ENCODE measurements at regions not wholly inside any gene's neighbourhood (a gene's known extent, or its start where the extent isn't known, plus 50 kb on each side); places are given as distances from the start of the nearest gene placed in this dataset.
"Not testable (repeated sequence)": the region's sequence is repeated elsewhere in the genome, so short reads cannot be mapped to it uniquely, and the experiment has no call there.

DNA sequence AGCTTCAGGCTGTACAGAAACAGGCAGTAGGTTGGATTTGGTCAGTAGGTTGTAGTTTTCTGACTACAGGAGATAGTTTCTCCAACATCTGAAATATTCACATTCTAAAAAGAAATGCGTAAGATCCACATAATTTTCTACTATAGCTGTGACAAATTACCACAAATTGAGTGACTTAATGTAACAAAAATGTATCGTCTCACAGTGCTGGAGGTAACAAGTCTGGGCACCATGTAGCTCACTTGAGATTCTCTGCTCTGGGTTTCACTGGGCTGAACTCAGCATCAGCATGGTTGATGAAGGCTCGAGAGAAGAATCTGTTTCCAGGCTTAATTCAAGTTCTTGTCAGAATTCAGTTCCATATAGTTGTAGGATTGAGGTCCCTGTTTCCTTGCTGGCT, 350.9 kb upstream of the CCDC179 start:
- H3K27ac Mint-ChIP-seq: no peak overlapping the region
- H3K36me3 Mint-ChIP-seq (ENCODE audit: low read depth): no peaks in the 10 kb centered on the region
- no peaks in the 10 kb centered on the region for H3K9me3 Mint-ChIP-seq
- no peaks in the 10 kb centered on the region for H3K4me1 Mint-ChIP-seq
- no peak for DNase-seq
- no peak overlapping the region for H3K4me3 Mint-ChIP-seq
- intact Hi-C loops (cut with micrococcal nuclease): no loop called here
- H3K27me3 Mint-ChIP-seq: no peaks in the 10 kb centered on the region

DNA sequence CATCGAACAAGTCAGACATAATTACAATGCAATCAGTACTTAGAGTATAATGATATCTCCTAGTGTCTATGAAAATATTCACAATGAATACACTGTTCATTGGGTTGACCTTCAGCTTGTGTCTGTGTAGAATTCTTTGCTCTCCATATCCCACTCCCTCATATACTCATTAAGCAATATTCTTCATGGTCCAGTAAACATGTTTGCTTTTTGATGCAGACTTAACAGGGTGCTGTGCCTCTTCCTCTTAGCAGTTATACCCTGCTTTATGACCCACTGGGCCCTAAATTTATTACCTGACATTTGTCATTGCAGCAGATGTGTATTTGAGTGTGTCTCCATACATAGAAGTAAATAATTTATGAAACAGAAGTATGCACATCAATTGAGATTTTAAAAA, 352.5 kb upstream of the CCDC179 start:
- intact Hi-C loops (cut with micrococcal nuclease): no loop called here
- H3K36me3 Mint-ChIP-seq (ENCODE audit: low read depth): no peaks in the 10 kb centered on the region
- no peak overlapping the region for H3K27ac Mint-ChIP-seq
- H3K27me3 Mint-ChIP-seq: no peaks in the 10 kb centered on the region
- H3K9me3 Mint-ChIP-seq: no peaks in the 10 kb centered on the region
- no peak for DNase-seq
- H3K4me1 Mint-ChIP-seq: no peaks in the 10 kb centered on the region
- H3K4me3 Mint-ChIP-seq: no peak overlapping the region

DNA sequence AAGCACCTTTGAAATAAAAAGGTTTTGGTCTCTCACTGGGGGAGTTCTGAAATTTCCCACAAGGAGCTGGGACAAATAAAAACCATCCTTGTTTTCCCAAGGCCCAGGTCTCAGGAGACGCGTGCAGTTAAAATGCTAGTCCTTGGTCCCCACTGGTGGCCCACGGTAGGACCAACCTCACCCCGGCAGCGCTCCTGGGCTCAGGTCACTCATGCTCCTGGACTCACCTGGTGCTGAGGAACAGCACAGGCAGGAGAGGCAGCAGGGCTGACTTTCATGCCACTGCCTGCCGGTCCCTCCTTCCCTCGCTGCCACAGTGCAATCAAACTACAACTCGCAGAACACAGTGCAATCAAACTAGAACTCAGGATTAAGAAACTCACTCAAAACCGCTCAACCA, 356.8 kb upstream of the CCDC179 start:
- Mint-ChIP-seq H3K9me3 (no peaks in the 10 kb centered on the region), H3K36me3 (ENCODE audit: low read depth) (no peaks in the 10 kb centered on the region), H3K27ac (no peak overlapping the region), H3K4me1 (no peaks in the 10 kb centered on the region), H3K27me3 (no peaks in the 10 kb centered on the region), H3K4me3 (no peak overlapping the region)
- intact Hi-C loops (cut with micrococcal nuclease): no loop called here
- no peak for DNase-seq

DNA sequence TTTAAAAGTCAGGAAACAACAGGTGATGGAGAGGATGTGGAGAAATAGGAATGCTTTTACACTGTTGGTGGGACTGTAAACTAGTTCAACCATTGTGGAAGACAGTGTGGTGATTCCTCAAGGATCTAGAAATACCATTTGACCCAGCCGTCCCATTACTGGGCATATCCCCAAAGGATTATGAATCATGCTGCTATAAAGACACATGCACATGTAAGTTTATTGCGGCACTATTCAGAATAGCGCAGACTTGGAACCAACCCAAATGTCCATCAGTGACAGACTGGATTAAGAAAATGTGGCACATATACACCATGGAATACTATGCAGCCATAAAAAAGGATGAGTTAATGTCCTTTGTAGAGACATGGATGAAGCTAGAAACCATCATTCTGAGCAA, 359.8 kb upstream of the CCDC179 start:
- H3K36me3 Mint-ChIP-seq (ENCODE audit: low read depth); H3K4me3 Mint-ChIP-seq; intact Hi-C loops (cut with micrococcal nuclease); H3K27me3 Mint-ChIP-seq; DNase-seq; H3K4me1 Mint-ChIP-seq; H3K27ac Mint-ChIP-seq; H3K9me3 Mint-ChIP-seq: not testable (repeated sequence)

GRCh38 chr11:23221366-23221765, 361.1 kb upstream of the CCDC179 start:
- no peaks in the 10 kb centered on the region for H3K27me3 Mint-ChIP-seq
- H3K36me3 Mint-ChIP-seq (ENCODE audit: low read depth): no peaks in the 10 kb centered on the region
- no peaks in the 10 kb centered on the region for H3K4me1 Mint-ChIP-seq
- H3K4me3 Mint-ChIP-seq: no peak overlapping the region
- intact Hi-C loops (cut with micrococcal nuclease): no loop called here
- DNase-seq: no peak
- H3K27ac Mint-ChIP-seq: no peak overlapping the region
- peaks cover 4% of the 10 kb centered on the region for H3K9me3 Mint-ChIP-seq

DNA sequence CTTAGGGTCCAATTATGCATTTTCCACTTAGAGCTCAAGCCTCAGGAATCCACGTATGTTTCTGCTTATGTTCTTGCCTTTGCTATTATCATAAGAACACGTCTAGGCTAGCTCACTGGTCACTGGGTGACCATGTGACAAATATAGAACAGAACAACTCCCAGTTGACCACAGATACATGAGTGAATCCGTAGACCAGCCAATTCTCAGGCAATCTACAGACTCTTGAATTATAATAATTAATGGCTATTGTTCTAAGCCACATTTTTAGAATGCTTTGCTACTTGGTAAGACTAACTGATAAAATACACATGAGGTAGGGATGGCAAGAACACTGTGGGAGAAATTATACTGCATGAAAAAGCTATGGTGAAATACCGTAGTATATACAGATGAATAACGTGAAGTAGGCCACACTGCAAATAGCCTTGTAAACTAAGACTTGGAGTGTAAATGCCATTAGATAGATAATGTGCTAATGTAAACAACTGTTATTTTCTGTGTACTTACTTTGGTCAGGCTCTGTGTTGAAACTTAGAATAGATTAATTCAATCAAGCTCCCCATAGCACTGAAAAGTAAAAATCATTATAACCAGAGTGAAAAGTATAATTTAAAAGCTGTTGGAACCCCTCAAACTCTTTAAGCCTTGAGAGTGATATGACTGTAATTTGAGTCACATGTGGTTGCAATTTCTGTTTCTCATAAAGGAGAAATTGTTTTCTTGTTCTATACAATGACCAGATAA, 366.2 kb upstream of the CCDC179 start:
- no peak for DNase-seq
- H3K27me3 Mint-ChIP-seq: no peaks in the 10 kb centered on the region
- intact Hi-C loops (cut with micrococcal nuclease): no loop called here
- H3K4me1 Mint-ChIP-seq: no peaks in the 10 kb centered on the region
- no peak overlapping the region for H3K27ac Mint-ChIP-seq
- H3K4me3 Mint-ChIP-seq: no peak overlapping the region
- peaks cover 4% of the 10 kb centered on the region for H3K9me3 Mint-ChIP-seq
- H3K36me3 Mint-ChIP-seq (ENCODE audit: low read depth): no peaks in the 10 kb centered on the region

- Mint-ChIP-seq H3K27me3 (no peaks in the 10 kb centered on the region), H3K36me3 (ENCODE audit: low read depth) (no peaks in the 10 kb centered on the region), H3K4me1 (no peaks in the 10 kb centered on the region), H3K9me3 (peaks cover 4% of the 10 kb centered on the region), H3K4me3 (no peak overlapping the region), H3K27ac (no peak overlapping the region)
- no peak for DNase-seq
- intact Hi-C loops (cut with micrococcal nuclease): no loop called here
Observed at GRCh38 chr11:23227078-23227445, 366.8 kb upstream of the CCDC179 start.

DNA sequence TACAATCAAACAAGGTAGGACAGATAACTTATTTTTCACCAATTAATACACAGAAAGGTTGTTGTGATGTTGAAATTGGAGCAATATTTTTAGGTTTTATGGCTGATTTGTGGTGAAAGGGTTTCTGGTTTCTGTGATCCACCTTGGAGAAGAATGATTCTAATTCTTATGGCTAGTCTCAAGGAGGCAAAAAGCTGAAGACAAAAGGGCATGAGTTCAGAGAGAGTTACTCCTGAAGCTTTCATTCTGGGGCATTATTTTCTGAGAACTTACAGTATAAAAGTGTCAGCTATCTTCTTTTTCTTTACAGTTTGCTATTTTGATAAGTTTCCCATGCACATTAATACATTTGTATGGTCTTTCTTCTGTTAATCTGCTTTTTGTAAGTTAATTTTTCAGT, 372.4 kb upstream of the CCDC179 start:
- intact Hi-C loops (cut with micrococcal nuclease): no loop called here
- DNase-seq: no peak
- Mint-ChIP-seq H3K27me3 (no peaks in the 10 kb centered on the region), H3K4me1 (no peaks in the 10 kb centered on the region), H3K27ac (no peak overlapping the region), H3K4me3 (no peak overlapping the region), H3K9me3 (peaks cover 4% of the 10 kb centered on the region), H3K36me3 (ENCODE audit: low read depth) (no peaks in the 10 kb centered on the region)

DNA sequence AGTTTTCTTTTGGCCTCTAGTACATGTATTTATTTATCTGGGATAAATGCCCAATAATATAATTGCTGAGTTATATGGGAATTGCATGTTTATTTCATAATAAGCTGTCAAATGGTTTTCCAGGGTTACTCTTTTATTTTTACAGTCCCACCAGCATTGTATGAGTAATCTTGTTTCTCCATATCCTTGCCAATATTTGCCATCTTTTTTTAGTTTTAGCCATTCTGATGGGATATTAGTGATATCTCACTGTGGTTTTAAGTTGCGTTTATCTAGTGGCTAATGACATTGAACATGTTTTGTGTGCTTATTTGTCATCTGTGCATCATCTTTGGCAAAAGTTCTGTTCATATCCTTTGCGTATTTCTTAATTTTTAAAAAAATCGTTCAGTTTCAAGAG, 372.8 kb upstream of the CCDC179 start:
- H3K9me3 Mint-ChIP-seq: peaks cover 4% of the 10 kb centered on the region
- DNase-seq: no peak
- H3K4me1 Mint-ChIP-seq: no peaks in the 10 kb centered on the region
- no peaks in the 10 kb centered on the region for H3K27me3 Mint-ChIP-seq
- intact Hi-C loops (cut with micrococcal nuclease): no loop called here
- H3K4me3 Mint-ChIP-seq: no peak overlapping the region
- H3K27ac Mint-ChIP-seq: no peak overlapping the region
- H3K36me3 Mint-ChIP-seq (ENCODE audit: low read depth): no peaks in the 10 kb centered on the region

DNA sequence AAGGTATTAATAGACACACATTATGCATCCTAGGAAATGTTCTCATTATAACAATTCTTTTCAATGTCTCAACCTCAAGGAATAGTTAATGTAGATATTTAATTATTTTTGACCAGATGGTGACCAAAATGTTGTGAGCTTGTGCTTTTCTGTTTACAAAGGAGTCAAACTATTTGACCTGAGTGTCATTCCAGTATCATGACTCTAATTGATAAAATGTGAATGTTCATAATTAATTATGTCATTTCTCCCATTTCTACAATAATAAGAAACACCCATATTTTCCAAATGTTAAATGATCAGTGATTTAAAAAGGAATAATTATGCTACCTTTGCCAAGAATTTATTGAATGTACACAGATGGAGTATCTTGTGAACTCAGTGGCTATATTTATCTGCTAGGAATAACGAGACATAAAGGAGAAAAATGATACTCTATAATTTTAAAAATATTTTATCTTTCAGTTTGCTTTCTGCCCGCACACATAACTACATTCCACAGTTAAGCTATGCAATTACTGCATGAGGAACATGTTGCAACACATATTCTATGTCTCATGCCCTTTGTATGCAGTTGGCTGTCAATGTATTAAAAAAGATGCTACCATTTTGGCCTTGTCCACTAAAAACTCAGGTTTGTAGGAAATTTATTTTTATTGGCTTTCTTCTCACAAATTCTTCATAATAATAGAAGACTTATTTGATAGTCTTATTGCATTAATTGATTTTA, 376.7 kb upstream of the CCDC179 start:
- H3K36me3 Mint-ChIP-seq (ENCODE audit: low read depth): no peaks in the 10 kb centered on the region
- no peak overlapping the region for H3K27ac Mint-ChIP-seq
- peaks cover 4% of the 10 kb centered on the region for H3K9me3 Mint-ChIP-seq
- H3K27me3 Mint-ChIP-seq: no peaks in the 10 kb centered on the region
- H3K4me1 Mint-ChIP-seq: no peaks in the 10 kb centered on the region
- DNase-seq: no peak
- intact Hi-C loops (cut with micrococcal nuclease): no loop called here
- H3K4me3 Mint-ChIP-seq: no peak overlapping the region

DNA sequence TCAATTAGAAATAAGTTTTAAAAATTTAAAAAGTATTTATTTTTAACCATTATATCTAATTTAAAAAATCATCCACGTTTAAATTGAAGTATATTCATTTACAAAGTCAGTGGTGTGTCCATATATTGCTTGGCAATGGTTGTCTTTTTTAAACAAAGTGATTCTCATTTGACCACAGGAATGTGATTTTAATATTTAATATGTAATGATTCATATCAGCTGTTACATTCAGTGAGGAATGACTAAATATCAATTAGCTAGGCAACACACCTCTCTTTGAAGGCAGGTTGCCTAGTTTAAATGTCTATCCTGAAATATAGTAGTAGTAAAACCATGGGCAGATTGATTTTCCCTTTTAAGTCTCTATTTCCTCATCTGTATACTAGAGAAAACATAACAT, 392.2 kb upstream of the CCDC179 start:
- no peak for DNase-seq
- Mint-ChIP-seq H3K9me3 (no peaks in the 10 kb centered on the region), H3K27me3 (no peaks in the 10 kb centered on the region), H3K36me3 (ENCODE audit: low read depth) (no peaks in the 10 kb centered on the region), H3K4me3 (no peak overlapping the region), H3K27ac (no peak overlapping the region), H3K4me1 (no peaks in the 10 kb centered on the region)
- intact Hi-C loops (cut with micrococcal nuclease): no loop called here

DNA sequence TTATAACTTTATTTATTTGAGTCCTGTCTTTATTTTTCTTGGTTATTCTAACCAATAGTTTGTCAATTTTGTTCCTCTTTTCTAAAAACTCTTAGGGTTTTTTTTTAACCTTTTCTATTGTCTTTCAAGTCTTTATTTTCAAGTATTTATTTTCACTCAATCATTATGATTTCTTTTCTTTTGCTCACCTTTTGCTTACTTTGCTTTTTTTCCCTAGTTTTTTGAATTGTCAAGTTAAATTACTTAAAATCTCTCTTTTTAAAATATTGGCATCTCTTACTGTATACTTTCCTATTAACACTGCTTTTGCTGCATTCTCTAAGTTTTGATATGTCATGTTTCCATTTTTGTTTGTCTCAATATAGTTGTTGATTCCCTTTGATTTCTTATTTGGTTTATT, 396.8 kb upstream of the CCDC179 start:
- H3K4me3 Mint-ChIP-seq: no peak overlapping the region
- H3K4me1 Mint-ChIP-seq: no peaks in the 10 kb centered on the region
- no peak for DNase-seq
- H3K36me3 Mint-ChIP-seq (ENCODE audit: low read depth): no peaks in the 10 kb centered on the region
- intact Hi-C loops (cut with micrococcal nuclease): no loop called here
- H3K27me3 Mint-ChIP-seq: no peaks in the 10 kb centered on the region
- no peak overlapping the region for H3K27ac Mint-ChIP-seq
- no peaks in the 10 kb centered on the region for H3K9me3 Mint-ChIP-seq

DNA sequence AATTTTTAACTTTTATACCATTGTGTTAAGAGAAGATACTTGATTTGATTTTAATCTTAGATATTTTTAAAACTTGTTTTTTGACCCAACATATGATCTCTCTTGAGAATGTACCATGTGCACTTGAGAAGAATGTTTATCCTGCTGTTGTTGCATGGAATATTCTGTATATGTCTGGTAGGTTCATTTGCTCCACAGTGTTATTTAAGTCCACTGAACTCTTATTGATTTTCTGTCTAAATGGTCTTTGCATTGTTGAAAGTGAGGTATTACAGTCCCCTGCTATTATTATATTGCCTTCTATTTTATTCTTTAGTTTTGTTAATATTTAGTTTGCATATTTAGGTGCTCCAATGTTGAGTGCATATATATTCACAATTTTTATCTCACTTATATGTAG, 397.3 kb upstream of the CCDC179 start:
- intact Hi-C loops (cut with micrococcal nuclease): no loop called here
- no peak overlapping the region for H3K27ac Mint-ChIP-seq

DNA sequence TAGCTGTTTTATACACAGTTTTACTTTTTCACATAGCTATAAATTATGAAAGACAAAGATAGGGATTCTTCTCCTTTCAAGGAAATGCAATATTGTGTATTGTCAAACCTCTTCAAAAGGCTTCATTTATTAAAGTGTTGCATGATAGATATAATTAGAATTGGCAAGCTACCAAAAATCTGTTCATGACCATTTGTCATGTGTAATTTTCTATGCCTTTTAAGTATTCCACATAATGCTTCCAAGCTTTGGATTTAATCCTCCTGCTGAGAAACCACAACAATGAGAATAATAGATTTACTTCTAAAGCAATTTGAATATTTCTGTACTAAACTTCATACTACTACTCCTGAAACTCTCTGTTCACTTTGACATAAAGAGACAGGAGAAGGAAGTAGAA, 403.2 kb upstream of the CCDC179 start:
- H3K27me3 Mint-ChIP-seq: no peaks in the 10 kb centered on the region
- no peaks in the 10 kb centered on the region for H3K9me3 Mint-ChIP-seq
- DNase-seq: no peak
- intact Hi-C loops (cut with micrococcal nuclease): no loop called here
- no peaks in the 10 kb centered on the region for H3K36me3 Mint-ChIP-seq (ENCODE audit: low read depth)
- no peak overlapping the region for H3K4me3 Mint-ChIP-seq
- H3K4me1 Mint-ChIP-seq: no peaks in the 10 kb centered on the region
- no peak overlapping the region for H3K27ac Mint-ChIP-seq

More for the DNA sequence above, 397.3 kb upstream of the CCDC179 start:
- no peak overlapping the region for H3K4me3 Mint-ChIP-seq
- no peak for DNase-seq
- no peaks in the 10 kb centered on the region for H3K36me3 Mint-ChIP-seq (ENCODE audit: low read depth)
- no peaks in the 10 kb centered on the region for H3K9me3 Mint-ChIP-seq
- H3K27me3 Mint-ChIP-seq: no peaks in the 10 kb centered on the region
- no peaks in the 10 kb centered on the region for H3K4me1 Mint-ChIP-seq

DNA sequence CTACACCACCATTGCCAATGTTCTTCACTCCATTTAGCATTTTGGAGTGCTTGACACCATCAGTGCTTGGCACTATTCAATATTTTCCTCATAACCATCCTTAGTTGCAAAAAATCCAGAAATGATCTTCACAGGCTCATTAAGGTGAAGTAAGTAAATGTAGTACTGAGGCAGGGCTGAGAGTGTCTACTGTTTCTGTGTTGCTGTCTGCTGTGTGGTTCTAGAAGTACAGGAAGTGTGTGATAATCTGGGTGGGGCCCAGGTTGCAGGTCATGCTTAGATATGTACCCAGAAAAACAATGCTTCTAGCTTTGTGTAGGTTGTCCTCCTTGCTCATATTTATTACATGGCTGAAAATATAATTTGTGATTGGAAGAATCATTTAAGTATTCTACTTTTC, 411.8 kb upstream of the CCDC179 start:
- H3K27ac Mint-ChIP-seq: no peak overlapping the region
- H3K4me1 Mint-ChIP-seq: no peaks in the 10 kb centered on the region
- H3K27me3 Mint-ChIP-seq: no peaks in the 10 kb centered on the region
- no peak for DNase-seq
- no peak overlapping the region for H3K4me3 Mint-ChIP-seq
- no peaks in the 10 kb centered on the region for H3K9me3 Mint-ChIP-seq
- H3K36me3 Mint-ChIP-seq (ENCODE audit: low read depth): no peaks in the 10 kb centered on the region
- intact Hi-C loops (cut with micrococcal nuclease): no loop called here
